AG10803 (cell line): ENCODE measurements at regions not wholly inside any gene's neighbourhood (a gene's known extent, or its start where the extent isn't known, plus 50 kb on each side); places are given as distances from the start of the nearest gene placed in this dataset.

Experiments used
- DNase-seq: peaks from one replicate; pipeline ENCODE4 v3.0.0; 2010; ENCODE audit warnings: low read depth
- H3K4me3 ChIP-seq: 2 replicates; pipeline ENCODE4 v1.5.1; 2011; ENCODE audit warnings: mild to moderate bottlenecking, low read length, control low read depth
- TF ChIP-seq, protein P1 (sequence below): conservative IDR thresholded peaks from 2 replicates; pipeline ENCODE4 v1.5.1; 2011; ENCODE audit warnings: mild to moderate bottlenecking, low read length, control low read depth, inconsistent platforms

- peak; percentile 76 for DNase-seq
Observed at GRCh38 chr15:59879506-59880265, 124.4 kb upstream of the FOXB1 start.

GRCh38 chr15:59876140-59876539 is 128.0 kb upstream of the FOXB1 start:
- DNase-seq, result no peak
- TF ChIP-seq, protein P1, sequence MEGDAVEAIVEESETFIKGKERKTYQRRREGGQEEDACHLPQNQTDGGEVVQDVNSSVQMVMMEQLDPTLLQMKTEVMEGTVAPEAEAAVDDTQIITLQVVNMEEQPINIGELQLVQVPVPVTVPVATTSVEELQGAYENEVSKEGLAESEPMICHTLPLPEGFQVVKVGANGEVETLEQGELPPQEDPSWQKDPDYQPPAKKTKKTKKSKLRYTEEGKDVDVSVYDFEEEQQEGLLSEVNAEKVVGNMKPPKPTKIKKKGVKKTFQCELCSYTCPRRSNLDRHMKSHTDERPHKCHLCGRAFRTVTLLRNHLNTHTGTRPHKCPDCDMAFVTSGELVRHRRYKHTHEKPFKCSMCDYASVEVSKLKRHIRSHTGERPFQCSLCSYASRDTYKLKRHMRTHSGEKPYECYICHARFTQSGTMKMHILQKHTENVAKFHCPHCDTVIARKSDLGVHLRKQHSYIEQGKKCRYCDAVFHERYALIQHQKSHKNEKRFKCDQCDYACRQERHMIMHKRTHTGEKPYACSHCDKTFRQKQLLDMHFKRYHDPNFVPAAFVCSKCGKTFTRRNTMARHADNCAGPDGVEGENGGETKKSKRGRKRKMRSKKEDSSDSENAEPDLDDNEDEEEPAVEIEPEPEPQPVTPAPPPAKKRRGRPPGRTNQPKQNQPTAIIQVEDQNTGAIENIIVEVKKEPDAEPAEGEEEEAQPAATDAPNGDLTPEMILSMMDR, result no peak
- no peak overlapping the region for H3K4me3 ChIP-seq

More at GRCh38 chr15:59879506-59880265, 124.4 kb upstream of the FOXB1 start:
- H3K4me3 ChIP-seq, result no peak overlapping the region
- TF ChIP-seq, protein P1, result no peak

- TF ChIP-seq, protein P1, result no peak
- no peak overlapping the region for H3K4me3 ChIP-seq
- no peak for DNase-seq
Observed at GRCh38 chr15:59873644-59874272, 130.4 kb upstream of the FOXB1 start.

GRCh38 chr15:59867086-59867855 is 136.8 kb upstream of the FOXB1 start:
- TF ChIP-seq, protein P1, result no peak
- no peak for DNase-seq
- no peak overlapping the region for H3K4me3 ChIP-seq

- no peak for DNase-seq
- TF ChIP-seq, protein P1, result no peak
- H3K4me3 ChIP-seq, result no peak overlapping the region
Observed at GRCh38 chr15:59866642-59867041, 137.5 kb upstream of the FOXB1 start.

DNA sequence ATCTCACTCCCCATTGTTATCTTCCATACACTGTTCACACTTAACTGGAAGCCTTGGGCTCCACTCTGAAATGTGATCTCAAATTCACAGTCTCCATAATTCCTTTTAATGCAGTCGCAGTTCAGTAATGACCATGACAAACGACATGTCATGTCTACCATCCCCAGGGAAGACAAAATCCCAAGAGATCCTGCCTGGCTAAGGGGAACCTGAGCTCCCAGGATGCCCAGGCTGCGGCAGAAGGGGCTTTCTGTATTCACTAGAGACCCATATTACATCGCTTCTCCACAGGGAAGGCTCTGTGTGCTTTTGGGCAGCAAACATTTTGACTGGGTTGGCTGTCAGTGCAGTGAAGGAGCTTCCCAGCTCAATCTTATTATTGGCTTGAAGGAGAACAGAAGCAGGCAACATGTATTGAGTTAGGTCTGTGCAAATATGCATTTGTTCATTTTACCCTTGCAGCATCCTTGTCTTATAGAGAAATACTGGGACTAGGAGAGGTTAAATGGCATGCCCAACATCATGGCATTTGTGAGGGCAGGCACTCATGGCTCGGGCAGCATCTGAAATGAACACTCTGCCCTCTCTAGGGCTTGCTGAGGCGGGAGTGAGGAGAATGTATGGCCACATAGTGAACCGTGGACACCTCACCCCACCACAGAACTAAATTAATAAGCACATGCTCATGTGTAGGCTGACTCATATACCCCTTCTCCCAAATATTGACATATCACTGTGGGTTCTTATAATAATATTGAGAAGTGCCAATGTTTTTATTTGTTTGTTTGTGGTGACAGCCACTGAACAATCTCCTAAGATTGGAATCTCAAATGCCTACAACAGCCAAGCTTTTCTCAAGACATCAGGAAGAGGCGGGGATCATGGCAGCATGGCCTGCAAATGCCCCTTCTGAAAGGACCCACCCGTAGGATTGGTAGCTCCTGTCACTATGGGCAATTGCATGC is 141.6 kb upstream of the FOXB1 start:
- no peak for DNase-seq
- TF ChIP-seq, protein P1, result no peak
- H3K4me3 ChIP-seq, result no peak overlapping the region
